GM20000 (cell line): ENCODE measurements at regions not wholly inside any gene's neighbourhood (a gene's known extent, or its start where the extent isn't known, plus 50 kb on each side); places are given as distances from the start of the nearest gene placed in this dataset.
"Not testable (repeated sequence)": the region's sequence is repeated elsewhere in the genome, so short reads cannot be mapped to it uniquely, and the experiment has no call there.

Experiments used
- DNase-seq: peaks from one replicate; pipeline ENCODE4 v3.0.0; 2012; ENCODE audit warnings: low spot score
- CTCF ChIP-seq: IDR thresholded peaks from 2 replicates; pipeline ENCODE4 v1.5.1; 2012; ENCODE audit warnings: mild to moderate bottlenecking, control low read depth; ENCODE audit errors: extremely low read depth, missing control alignments

GRCh38 chr3:70618151-70618550 is 305.7 kb upstream of the MDFIC2 start:
- TF ChIP-seq CTCF: no peak
- no peak for DNase-seq

- DNase-seq: not testable (repeated sequence)
These were observed 304.9 kb upstream of the MDFIC2 start for GRCh38 chr3:70617349-70617748.

- no peak for DNase-seq
- no peak for TF ChIP-seq CTCF
These were observed 302.8 kb upstream of the MDFIC2 start for GRCh38 chr3:70615286-70615685.

- no peak for TF ChIP-seq CTCF
- no peak for DNase-seq
These were observed 301.7 kb upstream of the MDFIC2 start for GRCh38 chr3:70614111-70614510.

GRCh38 chr3:70612920-70613319 is 300.5 kb upstream of the MDFIC2 start:
- DNase-seq: no peak
- no peak for TF ChIP-seq CTCF

- not testable (repeated sequence) for DNase-seq
These were observed 299.3 kb upstream of the MDFIC2 start for GRCh38 chr3:70611667-70612277.

GRCh38 chr3:70608434-70608833 is 296.0 kb upstream of the MDFIC2 start:
- no peak for DNase-seq
- TF ChIP-seq CTCF: no peak

- DNase-seq: no peak
- TF ChIP-seq CTCF: no peak
These were observed 295.0 kb upstream of the MDFIC2 start for GRCh38 chr3:70607469-70607868.
